Brain microvascular endothelial cell (primary cell): ENCODE measurements at regions not wholly inside any gene's neighbourhood (a gene's known extent, or its start where the extent isn't known, plus 50 kb on each side); places are given as distances from the start of the nearest gene placed in this dataset.

Source experiments
- DNase-seq: peaks from one replicate; pipeline ENCODE4 v3.0.0-alpha.2; 2020
- H3K27ac ChIP-seq: fragments of 250-450 bp; sonication (Bioruptor Pico); 2 replicates; pipeline ENCODE4 v1.5.1; 2020; ENCODE audit warnings: mild to moderate bottlenecking, moderate library complexity
- H3K27me3 ChIP-seq: fragments of 250-450 bp; sonication (Bioruptor Pico); replicated peaks from 2 replicates; pipeline ENCODE4 v1.5.1; 2020; ENCODE audit warnings: mild to moderate bottlenecking
- H3K36me3 ChIP-seq: fragments of 250-450 bp; sonication (Bioruptor Pico); replicated peaks from 2 replicates; pipeline ENCODE4 v1.5.1; 2020; ENCODE audit warnings: mild to moderate bottlenecking
- H3K4me3 ChIP-seq: 2 replicates; pipeline ENCODE4 v1.5.1; 2011; ENCODE audit warnings: low read depth, mild to moderate bottlenecking, control low read depth, low read length, moderate library complexity
- CTCF ChIP-seq: IDR thresholded peaks from 2 replicates; pipeline ENCODE4 v1.5.1; 2011; ENCODE audit warnings: low read depth, mild to moderate bottlenecking, moderate library complexity, low read length, control low read depth, inconsistent platforms; ENCODE audit errors: missing control alignments
- in situ Hi-C: cut with HindIII; loops from 2 replicates; pipeline ENCODE4 v1.10.0; 2017; ENCODE audit warnings: low sequenced_read_pairs, low pct_ligation_motif_present

- no peak overlapping the region for H3K27ac ChIP-seq
- no peak for TF ChIP-seq CTCF
- in situ Hi-C loops = no loop called here
- H3K27me3 ChIP-seq = no peaks in the 10 kb centered on the region
- no peak for DNase-seq
- H3K4me3 ChIP-seq = no peak overlapping the region
- H3K36me3 ChIP-seq = no peaks in the 10 kb centered on the region
Measured at GRCh38 chr12:97306147-97306546, 156.5 kb upstream of the RMST start.

DNA sequence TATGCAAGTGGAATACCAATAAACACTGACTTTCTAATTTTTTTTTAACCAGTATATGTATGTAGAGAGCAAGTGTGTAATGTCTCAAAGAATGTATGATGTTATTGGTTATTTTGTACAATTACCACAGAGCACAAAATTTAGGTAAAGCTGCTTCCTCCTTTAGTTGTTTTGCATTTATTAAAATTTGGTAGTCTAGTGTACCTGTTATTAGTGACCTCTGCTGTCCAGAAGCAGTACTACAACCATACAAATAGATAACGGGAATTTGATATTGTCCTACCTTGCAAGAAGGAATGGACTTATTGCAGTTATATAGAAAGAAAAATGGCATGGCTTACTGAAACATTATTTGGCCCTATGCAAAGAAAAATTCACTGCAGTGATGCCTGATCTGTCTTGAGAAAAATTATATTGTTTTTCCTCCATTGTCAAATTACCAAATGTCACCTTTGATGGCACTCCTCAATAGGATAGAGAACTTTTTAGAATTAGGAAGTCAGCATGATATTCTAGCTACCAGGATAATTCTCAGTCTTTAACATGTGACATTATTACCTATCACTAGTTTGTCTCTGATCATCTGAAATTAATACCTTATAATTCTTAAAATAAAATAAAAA is 153.9 kb upstream of the RMST start:
- H3K36me3 ChIP-seq = no peaks in the 10 kb centered on the region
- in situ Hi-C loops = no loop called here
- H3K4me3 ChIP-seq = no peak overlapping the region
- no peaks in the 10 kb centered on the region for H3K27me3 ChIP-seq
- no peak overlapping the region for H3K27ac ChIP-seq
- DNase-seq = peak; percentile 31
- TF ChIP-seq CTCF = peak; percentile 47

DNA sequence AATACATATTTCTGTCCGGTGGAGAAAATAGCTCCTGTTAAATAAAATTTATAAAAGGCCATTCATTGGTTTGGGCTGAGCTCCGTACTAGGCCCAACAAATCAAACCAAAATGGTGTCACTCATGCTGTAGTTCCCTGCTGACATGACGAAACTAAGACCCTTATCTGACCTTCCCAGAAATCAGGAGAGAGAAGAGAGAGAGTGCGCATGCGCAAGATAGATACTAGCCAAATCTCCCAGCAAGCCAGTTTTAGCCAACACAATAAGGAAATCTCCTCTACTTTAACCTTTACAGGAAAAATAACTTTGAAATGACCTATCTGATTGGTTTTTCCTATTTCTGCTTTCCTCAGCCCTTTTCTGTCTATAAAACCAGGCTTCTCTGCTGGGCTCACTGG is 152.7 kb upstream of the RMST start:
- DNase-seq = no peak
- no peak for TF ChIP-seq CTCF
- in situ Hi-C loops = no loop called here
- no peaks in the 10 kb centered on the region for H3K27me3 ChIP-seq
- no peak overlapping the region for H3K27ac ChIP-seq
- no peaks in the 10 kb centered on the region for H3K36me3 ChIP-seq
- H3K4me3 ChIP-seq = no peak overlapping the region

DNA sequence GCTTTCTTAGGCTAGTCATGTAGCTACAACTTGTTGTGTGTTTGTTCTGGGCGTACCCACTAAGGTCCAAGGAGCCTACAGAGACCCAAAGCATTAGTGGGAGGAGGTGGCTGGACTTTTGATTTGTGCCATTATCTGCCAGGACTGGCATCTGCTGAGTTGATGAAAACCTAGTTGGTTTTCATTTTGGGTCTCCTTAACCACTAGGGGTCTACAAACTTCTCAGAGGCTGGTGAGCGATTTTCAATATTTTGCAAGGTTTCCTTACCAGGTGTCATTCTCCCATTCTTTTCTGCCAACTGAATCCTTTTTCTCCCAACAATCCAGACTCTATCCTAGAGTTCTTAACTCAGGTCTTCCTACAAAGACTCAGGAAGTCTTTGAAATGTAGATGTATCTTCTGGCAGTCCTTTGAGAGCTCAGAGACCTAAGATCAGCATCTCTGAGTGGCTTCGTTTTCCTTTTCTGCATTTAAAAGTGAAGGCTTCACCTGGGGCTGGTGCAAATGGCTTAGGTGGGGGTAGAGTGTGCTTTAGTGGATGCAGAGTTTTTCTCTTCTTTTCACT is 150.0 kb upstream of the RMST start:
- no peak for TF ChIP-seq CTCF
- no peaks in the 10 kb centered on the region for H3K27me3 ChIP-seq
- no peak overlapping the region for H3K4me3 ChIP-seq
- in situ Hi-C loops = no loop called here
- no peak overlapping the region for H3K27ac ChIP-seq
- H3K36me3 ChIP-seq = no peaks in the 10 kb centered on the region
- no peak for DNase-seq

DNA sequence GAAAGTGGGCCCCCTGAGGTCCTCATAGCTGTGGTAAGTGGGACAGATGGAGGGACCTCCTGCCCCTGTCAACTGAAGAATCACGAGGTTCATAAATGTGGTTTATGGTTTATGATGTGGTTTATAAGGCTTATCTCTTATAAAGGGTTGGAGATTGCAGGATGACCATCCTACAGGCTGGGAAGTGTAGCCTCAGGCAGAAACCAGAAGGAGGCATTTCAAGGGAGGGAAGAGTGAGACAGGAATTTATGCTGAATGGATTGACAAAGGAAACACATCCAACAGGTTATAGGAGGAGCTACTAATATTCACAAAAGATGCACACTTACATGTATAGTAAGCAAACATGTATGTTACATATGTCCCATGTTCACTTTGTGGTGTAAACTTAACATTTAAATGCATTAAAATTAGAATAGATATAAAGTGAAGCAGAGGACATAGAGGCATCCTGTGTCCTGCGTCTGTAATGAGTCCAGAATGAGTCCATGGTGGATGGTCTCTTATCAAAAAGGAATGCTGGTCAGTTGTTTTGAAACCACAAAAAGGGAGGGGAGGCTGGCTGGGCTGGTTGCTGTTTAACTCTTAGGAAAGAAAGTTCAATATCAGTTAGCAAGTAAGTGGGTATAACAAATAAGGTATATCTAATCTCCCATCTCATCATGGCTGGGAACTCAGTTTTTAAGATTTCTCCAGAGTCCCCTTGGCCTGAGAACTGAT is 149.0 kb upstream of the RMST start:
- no peak for DNase-seq
- Histone ChIP-seq H3K27me3 (no peaks in the 10 kb centered on the region), H3K36me3 (no peaks in the 10 kb centered on the region), H3K4me3 (no peak overlapping the region), H3K27ac (no peak overlapping the region)
- in situ Hi-C loops = no loop called here
- TF ChIP-seq CTCF = no peak

- Histone ChIP-seq H3K27ac (no peak overlapping the region), H3K27me3 (no peaks in the 10 kb centered on the region), H3K4me3 (no peak overlapping the region), H3K36me3 (no peaks in the 10 kb centered on the region)
- in situ Hi-C loops = no loop called here
- no peak for DNase-seq
- TF ChIP-seq CTCF = no peak
Measured at GRCh38 chr12:97316321-97316720, 146.3 kb upstream of the RMST start.
